ENCODE measurements at regions not wholly inside any gene's neighbourhood (a gene's known extent, or its start where the extent isn't known, plus 50 kb on each side); places are given as distances from the start of the nearest gene placed in this dataset.

DNA sequence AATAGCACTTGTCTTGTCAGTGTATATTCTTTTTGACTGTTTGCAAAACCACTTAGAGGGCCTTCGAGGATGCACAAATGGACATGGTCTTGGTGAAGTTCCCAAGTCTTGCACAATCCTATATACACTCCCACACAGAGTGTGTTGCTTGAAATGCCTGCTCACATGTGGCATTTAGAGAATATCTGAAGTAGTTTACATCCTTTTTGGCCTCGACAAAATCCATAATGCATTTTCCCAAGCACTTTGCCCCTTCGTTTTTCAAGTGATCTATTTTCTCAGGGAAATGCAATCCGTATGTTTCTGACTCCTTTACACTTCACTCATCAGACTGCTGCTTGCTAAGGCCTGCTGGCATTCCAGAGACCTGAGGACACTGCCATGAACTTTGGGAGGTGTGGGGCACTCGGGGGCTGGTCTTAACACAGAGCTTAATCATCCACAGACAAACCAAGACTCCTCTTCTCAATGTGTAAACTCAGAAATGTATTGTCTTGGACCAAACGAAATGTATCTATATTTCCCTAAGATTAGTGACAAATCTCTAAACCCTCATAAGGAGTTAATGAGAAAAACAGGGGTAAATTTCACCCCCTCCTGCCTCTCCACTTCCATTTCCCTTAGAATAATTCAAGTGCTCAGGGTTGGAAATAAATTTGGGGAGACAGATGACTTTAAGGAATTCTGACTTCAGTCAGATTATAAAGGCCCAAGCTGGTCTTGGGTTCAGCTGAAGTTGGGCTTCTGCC is 219.3 kb upstream of the APCDD1 start:
- TF ChIP-seq CREB1 (IDR thresholded peaks at IDR 0.05; ENCODE audit: low read depth) (no peak), YY1 (IDR thresholded peaks at IDR 0.05; ENCODE audit: low read depth) (no peak), EP300 (IDR thresholded peaks at IDR 0.05; ENCODE audit: borderline replicate concordance) (no peak), CEBPB (IDR thresholded peaks at IDR 0.05) (peak; percentile 7; the same call in 1 of the 2 replicates), NFIC (IDR thresholded peaks at IDR 0.05) (no peak), EGR1 (IDR thresholded peaks at IDR 0.05) (no peak), RAD21 (IDR thresholded peaks at IDR 0.05; ENCODE audit: low read depth) (no peak), FOXM1 (IDR thresholded peaks at IDR 0.05; ENCODE audit: borderline replicate concordance, low read depth) (no peak), ZBTB7A (IDR thresholded peaks at IDR 0.05; ENCODE audit: low read depth) (no peak), TCF12 (IDR thresholded peaks at IDR 0.05; ENCODE audit: low read depth) (no peak), TAF1 (IDR thresholded peaks at IDR 0.05; ENCODE audit: low read depth) (no peak)
- TF ChIP-seq, protein P1, sequence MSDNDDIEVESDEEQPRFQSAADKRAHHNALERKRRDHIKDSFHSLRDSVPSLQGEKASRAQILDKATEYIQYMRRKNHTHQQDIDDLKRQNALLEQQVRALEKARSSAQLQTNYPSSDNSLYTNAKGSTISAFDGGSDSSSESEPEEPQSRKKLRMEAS (IDR thresholded peaks at IDR 0.05), result no peak
- TF ChIP-seq, protein P2, sequence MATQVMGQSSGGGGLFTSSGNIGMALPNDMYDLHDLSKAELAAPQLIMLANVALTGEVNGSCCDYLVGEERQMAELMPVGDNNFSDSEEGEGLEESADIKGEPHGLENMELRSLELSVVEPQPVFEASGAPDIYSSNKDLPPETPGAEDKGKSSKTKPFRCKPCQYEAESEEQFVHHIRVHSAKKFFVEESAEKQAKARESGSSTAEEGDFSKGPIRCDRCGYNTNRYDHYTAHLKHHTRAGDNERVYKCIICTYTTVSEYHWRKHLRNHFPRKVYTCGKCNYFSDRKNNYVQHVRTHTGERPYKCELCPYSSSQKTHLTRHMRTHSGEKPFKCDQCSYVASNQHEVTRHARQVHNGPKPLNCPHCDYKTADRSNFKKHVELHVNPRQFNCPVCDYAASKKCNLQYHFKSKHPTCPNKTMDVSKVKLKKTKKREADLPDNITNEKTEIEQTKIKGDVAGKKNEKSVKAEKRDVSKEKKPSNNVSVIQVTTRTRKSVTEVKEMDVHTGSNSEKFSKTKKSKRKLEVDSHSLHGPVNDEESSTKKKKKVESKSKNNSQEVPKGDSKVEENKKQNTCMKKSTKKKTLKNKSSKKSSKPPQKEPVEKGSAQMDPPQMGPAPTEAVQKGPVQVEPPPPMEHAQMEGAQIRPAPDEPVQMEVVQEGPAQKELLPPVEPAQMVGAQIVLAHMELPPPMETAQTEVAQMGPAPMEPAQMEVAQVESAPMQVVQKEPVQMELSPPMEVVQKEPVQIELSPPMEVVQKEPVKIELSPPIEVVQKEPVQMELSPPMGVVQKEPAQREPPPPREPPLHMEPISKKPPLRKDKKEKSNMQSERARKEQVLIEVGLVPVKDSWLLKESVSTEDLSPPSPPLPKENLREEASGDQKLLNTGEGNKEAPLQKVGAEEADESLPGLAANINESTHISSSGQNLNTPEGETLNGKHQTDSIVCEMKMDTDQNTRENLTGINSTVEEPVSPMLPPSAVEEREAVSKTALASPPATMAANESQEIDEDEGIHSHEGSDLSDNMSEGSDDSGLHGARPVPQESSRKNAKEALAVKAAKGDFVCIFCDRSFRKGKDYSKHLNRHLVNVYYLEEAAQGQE (IDR thresholded peaks at IDR 0.05; ENCODE audit: low read depth), result no peak

Data from Ishikawa (cell line).